NCI-H82 treated with DMSO at 0.1 percent for 48 hours (cell line): ENCODE measurements at regions not wholly inside any gene's neighbourhood (a gene's known extent, or its start where the extent isn't known, plus 50 kb on each side); places are given as distances from the start of the nearest gene placed in this dataset.
"Not testable (repeated sequence)": the region's sequence is repeated elsewhere in the genome, so short reads cannot be mapped to it uniquely, and the experiment has no call there.

Source experiments
- DNase-seq: peaks from one replicate; lab custom pipeline; 2025; ENCODE audit not compliant: unreplicated experiment; lab: John Stamatoyannopoulos, UW

- not testable (repeated sequence) for DNase-seq
These were observed 210.7 kb upstream of the RPL34 start for GRCh38 chr4:108409691-108410090.

- DNase-seq, result no peak
These were observed 214.8 kb upstream of the RPL34 start for GRCh38 chr4:108405586-108405985.

DNA sequence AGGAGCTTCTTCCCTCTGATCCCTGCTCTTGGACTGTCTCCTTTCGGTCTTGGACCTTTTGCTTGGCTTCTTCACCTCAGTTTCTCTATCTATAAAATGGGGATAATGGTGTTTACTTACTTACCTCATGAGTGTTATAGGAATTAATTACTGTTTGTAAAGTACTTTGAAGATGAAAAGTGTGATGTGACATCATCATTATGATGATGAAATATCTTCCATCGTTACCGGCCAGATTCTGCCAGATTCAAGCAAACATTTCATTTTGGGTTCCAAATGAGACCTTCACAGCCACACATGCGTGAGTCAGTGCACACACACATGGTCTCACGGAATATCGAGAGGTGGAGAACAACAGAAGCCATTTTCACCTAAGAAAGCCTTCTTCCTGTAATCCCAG is 220.1 kb upstream of the RPL34 start:
- DNase-seq, result no peak

- no peak for DNase-seq
These were observed 220.6 kb upstream of the RPL34 start for GRCh38 chr4:108399610-108400265.

GRCh38 chr4:108398836-108399235 is 221.5 kb upstream of the RPL34 start:
- no peak for DNase-seq

DNA sequence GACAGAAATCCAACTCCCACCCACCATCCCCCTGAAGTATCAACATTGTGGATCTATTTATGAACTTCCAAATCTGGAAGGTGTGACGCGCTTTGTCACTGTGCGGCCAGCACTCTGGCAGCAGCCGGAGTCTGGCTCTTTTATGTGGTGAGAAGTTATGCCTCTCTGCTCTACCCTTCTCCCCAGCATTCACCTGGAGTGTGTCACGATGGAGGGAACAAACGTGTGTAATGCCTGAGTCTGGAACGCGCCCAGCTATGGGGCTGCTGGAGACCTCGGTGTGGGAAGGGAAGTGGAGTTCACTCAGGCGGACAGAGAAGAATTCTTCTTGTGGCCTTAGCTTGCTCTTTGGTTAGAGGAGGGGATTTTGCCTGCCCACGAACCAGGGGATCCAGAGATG is 222.1 kb upstream of the RPL34 start:
- no peak for DNase-seq

GRCh38 chr4:108397850-108398249 is 222.5 kb upstream of the RPL34 start:
- no peak for DNase-seq

DNA sequence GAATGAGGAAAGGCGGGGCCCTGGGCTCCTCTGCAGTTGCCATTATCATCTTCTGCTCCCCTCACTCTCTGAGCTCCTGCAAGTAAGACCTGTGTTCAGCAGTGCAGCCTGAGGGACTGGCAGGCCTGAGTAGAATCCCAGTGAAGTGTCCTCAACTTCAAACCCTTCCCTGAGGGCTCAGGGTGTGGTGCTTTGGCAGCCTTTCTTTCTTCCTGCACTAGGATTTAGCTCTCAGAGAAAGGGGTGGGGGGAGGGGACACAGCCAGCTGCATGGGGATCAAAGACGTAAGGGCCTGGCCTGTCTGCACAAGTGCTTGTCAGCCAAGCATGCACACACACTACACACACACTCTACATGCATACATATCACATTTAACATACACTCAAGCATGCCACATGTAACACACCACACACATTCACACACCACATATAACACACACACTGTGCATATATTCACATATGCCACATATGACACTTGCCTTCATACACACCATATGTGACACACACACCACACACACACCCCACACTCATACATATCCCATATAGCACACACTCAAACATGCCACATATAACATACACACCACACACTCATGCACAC is 223.4 kb upstream of the RPL34 start:
- DNase-seq, result no peak

DNA sequence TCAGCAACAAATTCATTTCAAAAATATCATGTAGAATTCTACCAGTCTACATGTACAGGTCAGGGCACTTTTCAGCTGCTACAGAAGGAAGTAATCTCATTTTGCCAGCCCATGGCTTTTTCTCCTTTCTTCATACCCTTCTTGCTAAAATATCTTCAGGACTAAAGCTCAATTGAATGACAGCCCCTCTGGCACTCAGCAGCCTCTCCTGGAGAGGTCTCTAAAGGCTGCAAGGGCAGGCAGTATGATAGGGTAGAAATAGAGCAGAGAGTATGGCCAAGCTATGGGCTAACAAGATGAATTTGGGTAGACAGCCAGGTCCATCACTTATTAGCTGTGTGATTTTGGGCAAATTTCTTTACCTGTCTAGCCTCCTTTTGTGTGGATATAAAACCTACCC is 224.6 kb upstream of the RPL34 start:
- no peak for DNase-seq

- no peak for DNase-seq
These were observed 225.2 kb upstream of the LEF1 start for GRCh38 chr4:108393890-108394472.

DNA sequence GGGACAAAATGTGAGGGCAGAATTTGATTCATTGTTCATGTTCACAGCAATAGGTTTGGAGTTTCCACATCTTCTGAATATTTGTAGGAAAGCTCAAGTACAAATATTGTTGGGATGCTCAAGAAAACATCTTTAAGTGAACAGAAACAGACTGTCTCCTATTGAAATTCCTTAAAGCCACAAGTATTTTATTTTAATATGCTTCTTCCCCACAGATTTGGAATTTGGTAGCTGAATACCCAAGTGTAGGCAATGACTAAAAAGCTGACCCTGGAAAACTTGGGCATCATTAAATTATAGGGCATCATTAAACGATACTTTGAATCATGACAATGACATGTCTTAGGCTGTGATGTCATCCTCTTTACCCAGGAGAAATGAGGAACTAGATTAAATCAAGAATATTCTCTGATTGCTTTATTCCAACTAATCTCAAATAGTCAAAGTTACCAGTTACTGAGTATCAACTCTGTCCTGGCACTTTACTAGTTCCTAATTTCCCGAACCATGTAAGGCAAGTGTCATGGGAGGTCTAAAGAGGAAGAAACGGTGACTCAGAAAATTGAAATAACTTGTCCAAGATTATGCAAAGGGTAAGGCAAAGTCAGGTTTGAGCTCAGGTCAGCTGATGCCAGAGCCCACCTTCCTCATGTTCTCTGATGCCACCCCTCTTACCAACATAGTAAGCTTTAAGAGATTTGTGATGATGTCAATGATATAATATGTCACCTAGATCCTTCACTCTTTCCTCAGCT is 223.1 kb upstream of the LEF1 start:
- no peak for DNase-seq

DNA sequence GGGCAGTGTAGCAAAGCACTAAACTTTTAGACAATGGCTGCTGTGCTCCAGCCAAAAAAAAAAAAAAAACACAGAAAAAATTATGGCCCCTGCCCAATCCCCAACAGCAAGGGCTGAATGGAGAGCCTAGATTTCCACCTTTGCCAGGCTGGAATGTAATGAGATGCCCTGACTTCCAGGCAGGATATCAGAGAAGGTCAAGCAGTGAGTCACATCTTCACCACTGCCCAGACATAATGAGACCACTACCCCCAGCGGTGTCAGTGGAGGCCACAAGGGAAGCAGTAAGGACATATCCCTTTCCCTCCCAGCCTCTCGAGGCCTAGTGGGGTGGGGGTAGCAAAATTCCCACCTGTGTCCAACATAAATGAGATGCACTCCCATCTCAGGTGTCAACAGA is 216.3 kb upstream of the LEF1 start:
- no peak for DNase-seq

DNA sequence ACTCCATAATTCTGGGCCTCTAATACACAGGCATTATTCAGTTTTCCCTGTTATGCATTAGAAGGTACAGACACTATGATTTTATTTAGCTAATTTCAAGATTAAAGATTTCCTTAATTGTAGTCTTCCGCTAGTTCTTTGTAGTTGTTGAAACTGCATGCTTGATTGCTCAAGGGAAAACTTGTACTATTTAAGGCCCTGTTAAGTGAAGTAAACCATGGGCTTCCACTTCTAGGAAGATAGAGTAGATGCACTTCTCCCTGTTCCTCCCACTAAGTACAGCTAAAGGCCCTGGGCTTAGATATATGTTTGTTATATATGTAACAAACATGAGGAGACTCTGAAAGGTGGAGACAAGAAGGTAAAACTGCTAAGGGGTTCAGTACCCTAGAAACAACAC is 215.8 kb upstream of the LEF1 start:
- no peak for DNase-seq

- no peak for DNase-seq
These were observed 214.4 kb upstream of the LEF1 start for GRCh38 chr4:108383157-108383556.

DNA sequence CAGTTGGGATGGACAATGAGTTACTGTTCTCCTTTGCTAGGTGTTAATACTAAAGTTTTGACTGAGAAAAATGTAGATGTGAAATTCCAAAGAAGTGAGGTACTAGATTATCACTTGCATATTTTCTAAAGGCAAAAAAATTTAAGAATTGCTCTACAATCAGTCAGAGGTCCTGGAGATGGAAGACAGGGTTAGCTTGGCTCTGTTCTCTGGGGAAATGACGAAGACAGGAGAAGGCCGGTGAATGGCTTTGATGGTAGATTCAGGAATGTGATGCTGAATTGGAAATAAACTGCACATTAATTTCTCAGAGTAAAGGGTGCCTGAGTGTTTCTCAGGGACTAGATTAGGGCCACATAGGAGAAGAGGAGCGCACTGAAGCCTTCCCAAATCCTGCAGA is 214.0 kb upstream of the LEF1 start:
- no peak for DNase-seq

DNA sequence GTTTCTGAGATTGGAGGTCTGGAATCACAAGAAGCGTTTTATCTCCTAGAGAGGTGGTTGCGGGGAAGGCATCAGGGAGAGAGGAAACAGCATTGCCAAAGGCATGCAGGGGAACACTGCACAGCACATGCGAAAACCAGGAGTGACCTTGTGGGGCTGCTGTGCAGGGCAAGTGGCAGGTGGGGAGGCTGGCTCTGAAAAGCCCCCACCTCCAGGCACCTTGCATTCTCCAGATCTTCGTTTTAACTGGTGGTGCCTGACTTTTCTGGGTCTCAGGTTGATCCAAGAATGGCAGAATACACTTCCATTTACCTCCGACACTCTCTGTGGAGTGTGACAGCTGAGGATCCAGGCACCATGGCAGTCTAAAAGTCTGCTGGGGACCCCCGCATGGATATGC is 209.4 kb upstream of the LEF1 start:
- DNase-seq, result no peak

DNA sequence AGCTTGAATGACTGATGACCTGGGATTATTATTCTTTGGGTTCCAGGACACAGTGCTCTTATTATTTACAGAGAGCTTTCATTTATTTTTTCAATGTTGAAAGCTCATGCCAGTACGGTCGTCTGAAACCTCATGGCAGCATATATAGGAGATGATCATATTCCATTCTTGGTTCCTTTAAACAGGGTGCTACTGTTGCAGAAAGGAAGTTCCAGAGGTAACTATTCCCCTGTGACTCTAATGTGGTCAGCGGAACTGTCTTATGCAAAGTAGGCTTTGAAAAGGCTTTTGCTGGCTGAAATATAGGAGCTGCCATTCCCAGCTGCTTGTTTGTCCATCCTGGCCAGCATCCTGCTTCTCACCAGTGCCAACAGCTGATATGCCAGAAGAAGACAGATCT is 208.3 kb upstream of the LEF1 start:
- no peak for DNase-seq

DNA sequence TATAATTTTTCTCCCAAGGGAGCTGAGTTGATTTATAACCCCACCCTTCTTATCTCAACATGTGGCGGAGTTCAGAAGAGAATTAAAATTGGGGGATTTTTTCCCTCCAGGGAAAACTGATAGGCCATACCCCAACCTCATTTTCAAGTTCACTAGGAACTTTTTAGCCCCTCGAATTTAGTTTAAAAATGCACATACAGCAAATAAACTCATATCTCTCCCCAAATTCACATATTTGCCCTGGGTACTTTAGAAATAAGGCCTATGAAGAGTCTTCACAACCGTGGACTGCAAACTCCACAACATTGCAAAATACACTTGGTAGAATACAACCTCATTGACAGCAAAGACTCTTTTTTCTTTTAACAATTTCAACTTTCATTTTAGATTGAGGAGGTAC is 206.7 kb upstream of the LEF1 start:
- DNase-seq, result no peak

GRCh38 chr4:108372681-108373080 is 203.9 kb upstream of the LEF1 start:
- DNase-seq, result no peak

GRCh38 chr4:108371282-108371681 is 202.6 kb upstream of the LEF1 start:
- DNase-seq, result no peak

DNA sequence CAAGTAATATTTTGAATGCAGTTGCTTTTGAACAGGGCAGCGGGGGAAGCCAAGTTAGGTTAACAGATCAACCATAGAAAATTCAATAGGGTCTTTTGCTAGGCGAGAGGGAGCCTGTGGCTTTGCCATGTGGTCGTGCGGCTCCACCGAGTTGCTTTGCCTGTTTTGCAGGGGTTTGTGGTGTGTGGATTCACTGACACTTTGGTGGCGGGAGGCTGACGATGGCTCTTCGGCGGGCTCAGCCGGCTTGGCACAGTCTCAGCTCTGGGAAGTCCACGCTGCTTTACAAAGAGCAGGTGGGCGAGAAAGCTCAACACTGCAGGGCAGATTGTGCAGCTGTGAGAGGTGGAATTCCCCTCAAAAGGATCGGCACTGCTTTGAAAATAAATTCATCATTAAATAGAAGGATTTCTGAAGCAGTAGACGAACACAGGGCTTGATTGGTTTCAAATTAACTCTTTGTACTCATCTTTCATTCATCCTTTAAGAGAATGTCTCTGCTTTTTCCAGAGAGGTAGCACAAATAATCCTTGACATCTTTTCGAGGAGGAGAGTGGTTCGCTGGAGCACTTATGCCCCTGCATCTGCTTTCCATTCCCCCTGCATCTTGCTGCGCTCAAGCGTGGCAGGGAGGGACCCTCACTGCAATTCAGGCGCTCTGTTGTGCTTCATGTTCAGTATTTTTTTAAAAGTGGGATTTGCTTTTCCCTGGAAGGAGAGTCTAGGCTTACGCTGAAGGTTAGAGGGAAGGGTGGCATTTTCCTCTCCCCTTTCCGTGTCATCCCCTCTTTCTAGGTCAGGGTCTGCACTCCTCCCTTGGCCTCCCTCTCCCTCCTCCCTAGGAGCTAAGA is 201.8 kb upstream of the LEF1 start:
- DNase-seq, result no peak
